ENCODE measurements at regions not wholly inside any gene's neighbourhood (a gene's known extent, or its start where the extent isn't known, plus 50 kb on each side); places are given as distances from the start of the nearest gene placed in this dataset.

- no peaks in the 10 kb centered on the region for H3K27me3 ChIP-seq (ENCODE audit: control insufficient read depth in 1 of 2, insufficient read depth in 2 of 2, low read length in 2 of 2)
- no peaks in the 10 kb centered on the region for H3K4me1 ChIP-seq (ENCODE audit: insufficient read depth, low read length)
- H3K36me3 ChIP-seq (ENCODE audit: insufficient read depth, low read length) = no peaks in the 10 kb centered on the region
- no peak overlapping the region for H3K27ac ChIP-seq (ENCODE audit: low read depth, low read length)
- no peak overlapping the region for H3K9ac ChIP-seq (ENCODE audit: low read length)
- no peak overlapping the region for H3K4me3 ChIP-seq (ENCODE audit: low read depth in 1 of 2, low read length in 2 of 2)
- H3K9me3 ChIP-seq (ENCODE audit: low read length) = peaks cover 4% of the 10 kb centered on the region
Measured at GRCh38 chr22:49296561-49296960, 531.1 kb downstream of the BRD1 start.

GRCh38 chr22:49295851-49296560 is 531.7 kb downstream of the BRD1 start:
- H3K36me3 ChIP-seq (ENCODE audit: insufficient read depth, low read length) = no peaks in the 10 kb centered on the region
- no peak overlapping the region for H3K9ac ChIP-seq (ENCODE audit: low read length)
- H3K27me3 ChIP-seq (ENCODE audit: control insufficient read depth in 1 of 2, insufficient read depth in 2 of 2, low read length in 2 of 2) = peaks cover 0 to 3% of the 10 kb centered on the region in 2 donors
- H3K9me3 ChIP-seq (ENCODE audit: low read length) = peaks cover 4% of the 10 kb centered on the region
- H3K4me1 ChIP-seq (ENCODE audit: insufficient read depth, low read length) = no peaks in the 10 kb centered on the region
- H3K4me3 ChIP-seq (ENCODE audit: low read depth in 1 of 2, low read length in 2 of 2) = no peak overlapping the region
- H3K27ac ChIP-seq (ENCODE audit: low read depth, low read length) = no peak overlapping the region

DNA sequence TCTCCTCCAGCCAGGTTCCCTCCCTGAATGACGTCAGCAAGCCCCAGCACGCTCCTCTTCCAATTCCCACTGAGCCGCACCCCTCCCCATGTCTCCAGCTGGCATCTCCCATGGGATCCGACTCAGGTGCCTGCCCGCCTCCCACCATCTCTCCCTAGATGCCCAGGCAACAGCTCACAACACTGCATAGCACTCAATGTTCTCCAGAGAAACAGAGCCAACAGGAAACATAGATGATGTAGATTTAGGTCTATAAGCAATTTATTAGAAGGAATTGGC is 532.3 kb downstream of the BRD1 start:
- Histone ChIP-seq H3K9me3 (ENCODE audit: low read length) (peaks cover 4% of the 10 kb centered on the region), H3K27me3 (ENCODE audit: control insufficient read depth in 1 of 2, insufficient read depth in 2 of 2, low read length in 2 of 2) (peaks cover 0 to 5% of the 10 kb centered on the region in 2 donors), H3K36me3 (ENCODE audit: insufficient read depth, low read length) (no peaks in the 10 kb centered on the region), H3K4me3 (ENCODE audit: low read depth in 1 of 2, low read length in 2 of 2) (no peak overlapping the region), H3K4me1 (ENCODE audit: insufficient read depth, low read length) (no peaks in the 10 kb centered on the region), H3K9ac (ENCODE audit: low read length) (no peak overlapping the region), H3K27ac (ENCODE audit: low read depth, low read length) (no peak overlapping the region)

DNA sequence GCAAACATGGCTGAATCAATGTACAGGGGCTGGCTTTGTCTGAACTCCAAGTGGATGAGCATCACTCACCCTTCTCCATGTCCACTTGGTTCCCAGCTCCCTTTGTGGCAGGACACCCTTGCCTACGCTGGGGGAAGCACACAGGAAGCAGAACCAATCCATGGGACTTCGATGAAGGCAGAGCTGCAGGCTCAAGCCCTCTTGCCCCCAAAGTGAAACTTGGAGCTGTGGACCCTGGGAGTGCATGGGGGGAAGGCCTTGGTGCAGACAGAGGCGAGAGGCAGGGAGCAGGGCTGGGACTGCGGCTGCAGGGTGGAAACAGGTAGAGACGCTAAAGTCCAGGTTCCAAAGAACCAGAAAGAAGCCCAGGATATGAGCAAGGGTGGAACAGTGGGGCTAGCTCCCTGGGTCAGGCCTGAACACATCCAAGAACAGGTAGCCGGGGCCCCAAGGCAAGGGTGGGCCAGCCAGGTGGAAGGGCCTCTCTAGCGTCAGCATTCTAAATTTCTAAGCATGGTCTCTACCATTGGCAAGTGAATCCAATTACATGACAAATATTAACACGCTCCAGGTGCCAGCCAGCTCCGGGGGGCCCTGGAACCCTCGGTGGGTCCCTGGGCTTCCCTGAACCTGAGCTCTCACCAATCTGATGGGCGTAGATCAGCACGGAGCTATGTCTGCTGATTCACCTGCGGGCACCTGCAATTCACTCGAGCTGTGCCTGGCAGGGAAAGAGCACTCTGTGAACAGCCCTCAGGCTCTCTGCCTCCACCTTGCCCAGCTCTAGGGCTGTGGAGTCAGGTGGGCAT is 532.8 kb downstream of the BRD1 start:
- H3K27me3 ChIP-seq (ENCODE audit: control insufficient read depth in 1 of 2, insufficient read depth in 2 of 2, low read length in 2 of 2) = peaks cover 0 to 5% of the 10 kb centered on the region in 2 donors
- no peak overlapping the region for H3K4me3 ChIP-seq (ENCODE audit: low read depth in 1 of 2, low read length in 2 of 2)
- H3K27ac ChIP-seq (ENCODE audit: low read depth, low read length) = no peak overlapping the region
- H3K4me1 ChIP-seq (ENCODE audit: insufficient read depth, low read length) = no peaks in the 10 kb centered on the region
- H3K36me3 ChIP-seq (ENCODE audit: insufficient read depth, low read length) = no peaks in the 10 kb centered on the region
- H3K9me3 ChIP-seq (ENCODE audit: low read length) = peaks cover 4% of the 10 kb centered on the region
- no peak overlapping the region for H3K9ac ChIP-seq (ENCODE audit: low read length)

DNA sequence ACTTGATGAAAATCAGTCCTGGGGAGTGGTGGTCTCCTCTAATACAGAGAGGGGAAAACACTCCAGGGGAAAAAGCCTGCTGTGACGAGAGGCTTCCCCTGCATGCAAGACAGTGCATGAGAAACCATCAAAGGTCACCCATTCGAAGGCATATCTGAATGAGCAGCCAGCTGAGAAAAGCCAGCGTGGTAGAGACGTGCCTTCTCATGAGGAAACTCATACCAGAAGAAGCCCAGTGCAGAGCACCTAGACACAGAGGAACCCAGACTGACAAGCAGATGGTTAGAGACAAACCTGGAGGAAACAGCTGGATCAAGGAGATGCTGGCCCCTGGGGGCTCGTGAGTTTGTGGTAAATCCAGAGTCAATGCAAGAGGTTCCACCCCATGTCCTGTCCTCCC is 534.8 kb downstream of the BRD1 start:
- Histone ChIP-seq H3K36me3 (ENCODE audit: insufficient read depth, low read length) (no peaks in the 10 kb centered on the region), H3K27ac (ENCODE audit: low read depth, low read length) (no peak overlapping the region), H3K9me3 (ENCODE audit: low read length) (peaks cover 4% of the 10 kb centered on the region), H3K4me3 (ENCODE audit: low read depth in 1 of 2, low read length in 2 of 2) (no peak overlapping the region), H3K4me1 (ENCODE audit: insufficient read depth, low read length) (no peaks in the 10 kb centered on the region), H3K27me3 (ENCODE audit: control insufficient read depth in 1 of 2, insufficient read depth in 2 of 2, low read length in 2 of 2) (peaks cover 0 to 5% of the 10 kb centered on the region in 2 donors), H3K9ac (ENCODE audit: low read length) (no peak overlapping the region)

- H3K36me3 ChIP-seq (ENCODE audit: insufficient read depth, low read length) = no peaks in the 10 kb centered on the region
- no peak overlapping the region for H3K9ac ChIP-seq (ENCODE audit: low read length)
- H3K4me3 ChIP-seq (ENCODE audit: low read depth in 1 of 2, low read length in 2 of 2) = no peak overlapping the region
- H3K27ac ChIP-seq (ENCODE audit: low read depth, low read length) = no peak overlapping the region
- peaks cover 0 to 5% of the 10 kb centered on the region in 2 donors for H3K27me3 ChIP-seq (ENCODE audit: control insufficient read depth in 1 of 2, insufficient read depth in 2 of 2, low read length in 2 of 2)
- H3K9me3 ChIP-seq (ENCODE audit: low read length) = peaks cover 4% of the 10 kb centered on the region
- no peaks in the 10 kb centered on the region for H3K4me1 ChIP-seq (ENCODE audit: insufficient read depth, low read length)
Measured at GRCh38 chr22:49291781-49292180, 535.9 kb downstream of the BRD1 start.

DNA sequence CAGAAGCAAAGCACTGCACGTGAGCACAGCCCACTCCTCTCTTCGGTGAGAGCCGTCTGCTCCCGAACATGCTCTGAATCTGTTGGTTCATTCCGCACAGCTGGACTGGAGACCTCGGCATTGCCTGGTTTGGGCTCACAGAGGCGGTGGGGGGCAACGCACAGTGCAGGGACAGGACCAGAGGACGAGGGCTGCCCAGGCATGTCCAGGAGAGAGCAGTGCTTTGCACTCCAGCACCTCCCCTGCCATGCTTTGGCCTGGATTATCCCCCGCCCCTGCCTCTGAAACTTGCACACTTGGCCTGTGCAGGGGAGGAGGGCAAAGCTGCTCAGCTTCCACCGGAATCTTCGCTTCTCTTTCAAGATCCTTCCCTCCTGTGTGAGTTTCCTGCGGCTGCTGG is 536.5 kb downstream of the BRD1 start:
- Histone ChIP-seq H3K27me3 (ENCODE audit: control insufficient read depth in 1 of 2, insufficient read depth in 2 of 2, low read length in 2 of 2) (peaks cover 0 to 5% of the 10 kb centered on the region in 2 donors), H3K27ac (ENCODE audit: low read depth, low read length) (no peak overlapping the region), H3K4me3 (ENCODE audit: low read depth in 1 of 2, low read length in 2 of 2) (no peak overlapping the region), H3K36me3 (ENCODE audit: insufficient read depth, low read length) (no peaks in the 10 kb centered on the region), H3K4me1 (ENCODE audit: insufficient read depth, low read length) (no peaks in the 10 kb centered on the region), H3K9me3 (ENCODE audit: low read length) (peaks cover 4% of the 10 kb centered on the region), H3K9ac (ENCODE audit: low read length) (no peak overlapping the region)

DNA sequence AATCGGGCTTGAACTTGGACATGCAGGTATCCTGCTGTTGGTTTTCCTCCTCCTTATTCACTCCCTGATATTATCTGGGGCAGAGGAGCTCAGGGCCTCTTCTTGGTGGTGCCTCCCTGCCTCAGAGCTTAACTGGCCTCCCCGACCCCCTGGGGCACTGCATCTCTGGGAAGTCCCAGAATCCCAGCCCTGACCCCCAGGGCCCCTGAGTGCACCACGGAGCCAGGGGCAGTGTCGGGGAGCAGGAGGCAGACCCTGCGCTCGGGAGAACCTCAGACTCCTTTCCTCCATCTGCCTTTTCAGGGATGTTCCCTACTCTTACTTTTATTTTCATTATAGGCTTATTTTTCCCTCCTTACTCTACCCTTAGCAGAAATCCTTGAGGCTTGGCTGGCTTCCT is 537.0 kb downstream of the BRD1 start:
- H3K4me1 ChIP-seq (ENCODE audit: insufficient read depth, low read length) = no peaks in the 10 kb centered on the region
- H3K4me3 ChIP-seq (ENCODE audit: low read depth in 1 of 2, low read length in 2 of 2) = no peak overlapping the region
- no peak overlapping the region for H3K9ac ChIP-seq (ENCODE audit: low read length)
- H3K36me3 ChIP-seq (ENCODE audit: insufficient read depth, low read length) = no peaks in the 10 kb centered on the region
- H3K27ac ChIP-seq (ENCODE audit: low read depth, low read length) = no peak overlapping the region
- H3K9me3 ChIP-seq (ENCODE audit: low read length) = peaks cover 4% of the 10 kb centered on the region
- H3K27me3 ChIP-seq (ENCODE audit: control insufficient read depth in 1 of 2, insufficient read depth in 2 of 2, low read length in 2 of 2) = peaks cover 0 to 5% of the 10 kb centered on the region in 2 donors

GRCh38 chr22:49289822-49290679 is 537.6 kb downstream of the BRD1 start:
- Histone ChIP-seq H3K4me1 (ENCODE audit: insufficient read depth, low read length) (no peaks in the 10 kb centered on the region), H3K36me3 (ENCODE audit: insufficient read depth, low read length) (no peaks in the 10 kb centered on the region), H3K27me3 (ENCODE audit: control insufficient read depth in 1 of 2, insufficient read depth in 2 of 2, low read length in 2 of 2) (peaks cover 0 to 5% of the 10 kb centered on the region in 2 donors), H3K4me3 (ENCODE audit: low read depth in 1 of 2, low read length in 2 of 2) (no peak overlapping the region), H3K9me3 (ENCODE audit: low read length) (peaks cover 4% of the 10 kb centered on the region), H3K9ac (ENCODE audit: low read length) (no peak overlapping the region), H3K27ac (ENCODE audit: low read depth, low read length) (no peak overlapping the region)

GRCh38 chr22:49286181-49286760 is 541.4 kb downstream of the BRD1 start:
- Histone ChIP-seq H3K4me3 (ENCODE audit: low read depth in 1 of 2, low read length in 2 of 2) (no peak overlapping the region), H3K9me3 (ENCODE audit: low read length) (no peaks in the 10 kb centered on the region), H3K9ac (ENCODE audit: low read length) (no peak overlapping the region), H3K4me1 (ENCODE audit: insufficient read depth, low read length) (no peaks in the 10 kb centered on the region), H3K36me3 (ENCODE audit: insufficient read depth, low read length) (no peaks in the 10 kb centered on the region), H3K27ac (ENCODE audit: low read depth, low read length) (no peak overlapping the region), H3K27me3 (ENCODE audit: control insufficient read depth in 1 of 2, insufficient read depth in 2 of 2, low read length in 2 of 2) (peaks cover 0 to 14% of the 10 kb centered on the region in 2 donors)

- H3K4me3 ChIP-seq (ENCODE audit: low read depth in 1 of 2, low read length in 2 of 2) = no peak overlapping the region
- no peaks in the 10 kb centered on the region for H3K4me1 ChIP-seq (ENCODE audit: insufficient read depth, low read length)
- no peaks in the 10 kb centered on the region for H3K36me3 ChIP-seq (ENCODE audit: insufficient read depth, low read length)
- H3K9ac ChIP-seq (ENCODE audit: low read length) = no peak overlapping the region
- no peak overlapping the region for H3K27ac ChIP-seq (ENCODE audit: low read depth, low read length)
- H3K9me3 ChIP-seq (ENCODE audit: low read length) = no peaks in the 10 kb centered on the region
- H3K27me3 ChIP-seq (ENCODE audit: control insufficient read depth in 1 of 2, insufficient read depth in 2 of 2, low read length in 2 of 2) = peaks cover 0 to 8% of the 10 kb centered on the region in 2 donors
Measured at GRCh38 chr22:49284931-49285330, 542.7 kb downstream of the BRD1 start.
